ENCODE measurements at regions not wholly inside any gene's neighbourhood (a gene's known extent, or its start where the extent isn't known, plus 50 kb on each side); places are given as distances from the start of the nearest gene placed in this dataset.

- no peak for DNase-seq (ENCODE audit: low read depth)
These were observed 264.4 kb upstream of the NR2F2 start for GRCh38 chr15:96066126-96066525.

- DNase-seq (ENCODE audit: low read depth) = peak; percentile 7
These were observed 263.5 kb upstream of the NR2F2 start for GRCh38 chr15:96066852-96067495.

- DNase-seq (ENCODE audit: low read depth) = no peak
These were observed 262.8 kb upstream of the NR2F2 start for GRCh38 chr15:96067677-96068076.

GRCh38 chr15:96068897-96069296, 261.6 kb upstream of the NR2F2 start:
- no peak for DNase-seq (ENCODE audit: low read depth)

- DNase-seq (ENCODE audit: low read depth) = peak; percentile 28
These were observed 259.9 kb upstream of the NR2F2 start for GRCh38 chr15:96070636-96071035.

GRCh38 chr15:96072821-96073220, 257.7 kb upstream of the NR2F2 start:
- no peak for DNase-seq (ENCODE audit: low read depth)

- DNase-seq (ENCODE audit: low read depth) = no peak
These were observed 256.6 kb upstream of the NR2F2 start for GRCh38 chr15:96073908-96074307.

- no peak for DNase-seq (ENCODE audit: low read depth)
These were observed 254.6 kb upstream of the NR2F2 start for GRCh38 chr15:96075895-96076294.

- no peak for DNase-seq (ENCODE audit: low read depth)
These were observed 254.2 kb upstream of the NR2F2 start for GRCh38 chr15:96076350-96076749.

GRCh38 chr15:96079041-96079440, 251.5 kb upstream of the NR2F2 start:
- no peak for DNase-seq (ENCODE audit: low read depth)

GRCh38 chr15:96079882-96080281, 250.6 kb upstream of the NR2F2 start:
- DNase-seq (ENCODE audit: low read depth) = no peak

GRCh38 chr15:96086164-96086563, 244.3 kb upstream of the NR2F2 start:
- DNase-seq (ENCODE audit: low read depth) = no peak

GRCh38 chr15:96087180-96087884, 243.2 kb upstream of the NR2F2 start:
- DNase-seq (ENCODE audit: low read depth) = no peak

GRCh38 chr15:96088650-96089049, 241.8 kb upstream of the NR2F2 start:
- no peak for DNase-seq (ENCODE audit: low read depth)

GRCh38 chr15:96089405-96090058, 241.0 kb upstream of the NR2F2 start:
- no peak for DNase-seq (ENCODE audit: low read depth)

GRCh38 chr15:96092186-96092585, 238.3 kb upstream of the NR2F2 start:
- DNase-seq (ENCODE audit: low read depth) = no peak

- no peak for DNase-seq (ENCODE audit: low read depth)
These were observed 237.4 kb upstream of the NR2F2 start for GRCh38 chr15:96093063-96093462.

- no peak for DNase-seq (ENCODE audit: low read depth)
These were observed 232.8 kb upstream of the NR2F2 start for GRCh38 chr15:96097661-96098060.

GRCh38 chr15:96102631-96103030, 227.9 kb upstream of the NR2F2 start:
- DNase-seq (ENCODE audit: low read depth) = no peak

GRCh38 chr15:96106181-96106580, 224.3 kb upstream of the NR2F2 start:
- peak; percentile 26 for DNase-seq (ENCODE audit: low read depth)

- DNase-seq (ENCODE audit: low read depth) = no peak
These were observed 223.9 kb upstream of the NR2F2 start for GRCh38 chr15:96106628-96107027.

- no peak for DNase-seq (ENCODE audit: low read depth)
These were observed 222.6 kb upstream of the NR2F2 start for GRCh38 chr15:96107916-96108315.

- no peak for DNase-seq (ENCODE audit: low read depth)
These were observed 222.1 kb upstream of the NR2F2 start for GRCh38 chr15:96108405-96108804.
